GM19328 (cell line): ENCODE measurements at regions not wholly inside any gene's neighbourhood (a gene's known extent, or its start where the extent isn't known, plus 50 kb on each side); places are given as distances from the start of the nearest gene placed in this dataset.

Experiments used
- ATAC-seq: cut with Tn5 transposase; IDR thresholded peaks from one replicate; pipeline ENCODE4 v1.9.1; 2021; ENCODE audit warnings: mild to moderate bottlenecking, moderate library complexity; ENCODE audit not compliant: unreplicated experiment

- ATAC-seq: no peak
Measured at GRCh38 chr14:51504669-51505068, 147.0 kb upstream of the FRMD6 start.

GRCh38 chr14:51507511-51507905, 144.2 kb upstream of the FRMD6 start:
- no peak for ATAC-seq

- no peak for ATAC-seq
Measured at GRCh38 chr14:51507906-51508511, 143.7 kb upstream of the FRMD6 start.

GRCh38 chr14:51511265-51511664, 140.4 kb upstream of the FRMD6 start:
- no peak for ATAC-seq

GRCh38 chr14:51512316-51512715, 139.4 kb upstream of the FRMD6 start:
- no peak for ATAC-seq

GRCh38 chr14:51513281-51513680, 138.4 kb upstream of the FRMD6 start:
- ATAC-seq: no peak

GRCh38 chr14:51513933-51514332, 137.8 kb upstream of the FRMD6 start:
- no peak for ATAC-seq

GRCh38 chr14:51515611-51516010, 136.1 kb upstream of the FRMD6 start:
- ATAC-seq: no peak

- no peak for ATAC-seq
Measured at GRCh38 chr14:51516706-51517395, 134.9 kb upstream of the FRMD6 start.

- ATAC-seq: no peak
Measured at GRCh38 chr14:51518280-51518679, 133.4 kb upstream of the FRMD6 start.

- ATAC-seq: no peak
Measured at GRCh38 chr14:51518711-51519110, 133.0 kb upstream of the FRMD6 start.

GRCh38 chr14:51520087-51520486, 131.6 kb upstream of the FRMD6 start:
- ATAC-seq: no peak

GRCh38 chr14:51521764-51522163, 129.9 kb upstream of the FRMD6 start:
- no peak for ATAC-seq

GRCh38 chr14:51523243-51523642, 128.5 kb upstream of the FRMD6 start:
- no peak for ATAC-seq

- no peak for ATAC-seq
Measured at GRCh38 chr14:51525739-51526138, 126.0 kb upstream of the FRMD6 start.

GRCh38 chr14:51527073-51527472, 124.6 kb upstream of the FRMD6 start:
- no peak for ATAC-seq

- ATAC-seq: no peak
Measured at GRCh38 chr14:51529736-51530135, 122.0 kb upstream of the FRMD6 start.

GRCh38 chr14:51533160-51533559, 118.5 kb upstream of the FRMD6 start:
- ATAC-seq: no peak

- ATAC-seq: no peak
Measured at GRCh38 chr14:51533872-51534553, 117.7 kb upstream of the FRMD6 start.

- no peak for ATAC-seq
Measured at GRCh38 chr14:51534610-51535011, 117.1 kb upstream of the FRMD6 start.

- no peak for ATAC-seq
Measured at GRCh38 chr14:51535443-51536044, 116.2 kb upstream of the FRMD6 start.

- ATAC-seq: no peak
Measured at GRCh38 chr14:51538973-51539372, 112.7 kb upstream of the FRMD6 start.
